WTC11 (cell line): ENCODE measurements at regions not wholly inside any gene's neighbourhood (a gene's known extent, or its start where the extent isn't known, plus 50 kb on each side); places are given as distances from the start of the nearest gene placed in this dataset.

ENCODE experiments used
- ATAC-seq: fragments of 200-7000 bp; cut with Tn5 transposase; 2 replicates; pipeline ENCODE4 v1.10.0; 2021; ENCODE audit warnings: mild to moderate bottlenecking, moderate library complexity
- CTCF ChIA-PET: fragments of 300-600 bp; sonication (Branson Sonifier 250); formaldehyde crosslinking; loops from one replicate; lab custom pipeline; 2021; ENCODE audit warnings: antibody characterized with exemption; lab: Charles Lee
- POLR2A ChIA-PET: fragments of 350-600 bp; sonication (Branson Sonifier 250); formaldehyde crosslinking; loops from one replicate; lab custom pipeline; 2021; ENCODE audit warnings: antibody characterized with exemption; lab: Charles Lee
- DNase-seq: peaks from one replicate; pipeline ENCODE4 v3.0.0; 2021; ENCODE audit warnings: low spot score
- H3K27ac Mint-ChIP-seq: 2 replicates; pipeline ENCODE4 v1.8.0; 2021; ENCODE audit warnings: mixed read lengths
- H3K27me3 Mint-ChIP-seq: 2 replicates; pipeline ENCODE4 v1.8.0; 2021; ENCODE audit warnings: low read depth, mild to moderate bottlenecking, moderate library complexity, mixed read lengths
- H3K36me3 Mint-ChIP-seq: 2 replicates; pipeline ENCODE4 v1.8.0; 2021; ENCODE audit warnings: mixed read lengths
- H3K4me1 Mint-ChIP-seq: 2 replicates; pipeline ENCODE4 v1.8.0; 2022; ENCODE audit warnings: mixed read lengths
- H3K4me3 Mint-ChIP-seq: 2 replicates; pipeline ENCODE4 v1.8.0; 2021; ENCODE audit warnings: mild to moderate bottlenecking, moderate library complexity, mixed read lengths
- H3K9me3 Mint-ChIP-seq: 2 replicates; pipeline ENCODE4 v1.8.0; 2021; ENCODE audit warnings: mixed read lengths
- AFF4 ChIP-seq: sonication (generic); formaldehyde crosslinking; IDR thresholded peaks from 2 replicates; pipeline ENCODE4 v1.8.1; 2023; ENCODE audit warnings: mild to moderate bottlenecking, missing genetic modification reagents, borderline replicate concordance
- ARID4B ChIP-seq: sonication (generic); formaldehyde crosslinking; IDR thresholded peaks from 2 replicates; pipeline ENCODE4 v1.8.0; 2023; ENCODE audit warnings: missing genetic modification reagents, mild to moderate bottlenecking, borderline replicate concordance
- ATF6 ChIP-seq: sonication (generic); formaldehyde crosslinking; IDR thresholded peaks from 2 replicates; pipeline ENCODE4 v1.8.1; 2023; ENCODE audit warnings: mild to moderate bottlenecking, missing genetic modification reagents
- FOXK1 ChIP-seq: sonication (generic); formaldehyde crosslinking; IDR thresholded peaks from 2 replicates; pipeline ENCODE4 v1.8.0; 2022; ENCODE audit warnings: mild to moderate bottlenecking, moderate library complexity, missing genetic modification reagents
- GABPB1 ChIP-seq: sonication (generic); formaldehyde crosslinking; IDR thresholded peaks from 2 replicates; pipeline ENCODE4 v1.8.1; 2023; ENCODE audit warnings: mild to moderate bottlenecking, missing genetic modification reagents
- JUN ChIP-seq: sonication (generic); formaldehyde crosslinking; IDR thresholded peaks from 2 replicates; pipeline ENCODE4 v1.8.0; 2023; ENCODE audit warnings: mild to moderate bottlenecking, missing genetic modification reagents
- KAT7 ChIP-seq: sonication (generic); formaldehyde crosslinking; IDR thresholded peaks from 2 replicates; pipeline ENCODE4 v1.8.1; 2023; ENCODE audit warnings: missing genetic modification reagents, mild to moderate bottlenecking, borderline replicate concordance
- NR3C1 ChIP-seq: sonication (generic); formaldehyde crosslinking; conservative IDR thresholded peaks from 2 replicates; pipeline ENCODE4 v1.8.1; 2023; ENCODE audit warnings: low read depth, mild to moderate bottlenecking, missing genetic modification reagents
- STAT6 ChIP-seq: sonication (generic); formaldehyde crosslinking; conservative IDR thresholded peaks from 2 replicates; pipeline ENCODE4 v1.8.1; 2023; ENCODE audit warnings: mild to moderate bottlenecking, low read depth, missing genetic modification reagents, moderate library complexity
- ZBTB43 ChIP-seq: sonication (generic); formaldehyde crosslinking; IDR thresholded peaks from 2 replicates; pipeline ENCODE4 v1.8.1; 2023; ENCODE audit warnings: mild to moderate bottlenecking, missing genetic modification reagents
- ZMAT4 ChIP-seq: fragments of 250-450 bp; sonication (Bioruptor Pico); IDR thresholded peaks from 2 replicates; pipeline ENCODE4 v1.9.0; 2021; ENCODE audit warnings: mild to moderate bottlenecking
- ZNF138 ChIP-seq: sonication (generic); formaldehyde crosslinking; conservative IDR thresholded peaks from 2 replicates; pipeline ENCODE4 v1.8.1; 2022; ENCODE audit warnings: mild to moderate bottlenecking, moderate library complexity, missing genetic modification reagents

GRCh38 chr3:107428051-107428858 lies 51.0 kb downstream of the CCDC54 start:
- no peak overlapping the region for H3K4me3 Mint-ChIP-seq
- no peak for TF ChIP-seq STAT6
- no peak for TF ChIP-seq JUN (CRISPR knock-in tag)
- no peak for TF ChIP-seq ZBTB43 (CRISPR knock-in tag)
- TF ChIP-seq ATF6 (CRISPR knock-in tag), result no peak
- no peak for TF ChIP-seq AFF4
- no peak for TF ChIP-seq GABPB1 (CRISPR knock-in tag)
- TF ChIP-seq KAT7 (CRISPR knock-in tag), result no peak
- TF ChIP-seq ARID4B (CRISPR knock-in tag), result no peak
- TF ChIP-seq ZMAT4 (CRISPR knock-in tag), result no peak
- no peak for TF ChIP-seq FOXK1
- TF ChIP-seq ZNF138 (CRISPR knock-in tag), result no peak
- no peak for TF ChIP-seq NR3C1 (CRISPR knock-in tag)
- H3K27me3 Mint-ChIP-seq, result peaks cover 22% of the 10 kb centered on the region
- H3K36me3 Mint-ChIP-seq, result no peaks in the 10 kb centered on the region
- H3K4me1 Mint-ChIP-seq, result peaks cover 15% of the 10 kb centered on the region
- ATAC-seq (no peak), DNase-seq (no peak)
- ChIA-PET POLR2A (no interaction called here), CTCF (interaction anchor here (0.6 to 4.4 kb wide), 11 partner anchors 18 to 309 kb away, joined by 3 to 64 read pairs (median 7); no protein-coding TSS in a partner anchor)
- no peak overlapping the region for H3K27ac Mint-ChIP-seq
- no peaks in the 10 kb centered on the region for H3K9me3 Mint-ChIP-seq
